NB4 (cell line): ENCODE measurements at regions not wholly inside any gene's neighbourhood (a gene's known extent, or its start where the extent isn't known, plus 50 kb on each side); places are given as distances from the start of the nearest gene placed in this dataset.

Experiments used
- CTCF ChIP-seq: IDR thresholded peaks from one replicate; pipeline ENCODE4 v1.5.1; 2012; ENCODE audit warnings: low read depth, low read length
- POLR2A ChIP-seq: IDR thresholded peaks from 2 replicates; pipeline ENCODE4 v1.6.1; 2011; ENCODE audit warnings: mild to moderate bottlenecking; ENCODE audit not compliant: insufficient read length; ENCODE audit errors: extremely low read depth

- TF ChIP-seq CTCF (no peak), POLR2A (no peak)
Observed at GRCh38 chr6:9266741-9267140, 831.4 kb upstream of the SLC35B3 start.
